RKO (cell line): ENCODE measurements at regions not wholly inside any gene's neighbourhood (a gene's known extent, or its start where the extent isn't known, plus 50 kb on each side); places are given as distances from the start of the nearest gene placed in this dataset.
"Not testable (repeated sequence)": the region's sequence is repeated elsewhere in the genome, so short reads cannot be mapped to it uniquely, and the experiment has no call there.

Experiments used
- DNase-seq: peaks from one replicate; pipeline ENCODE4 v3.0.0-alpha.2; 2016; ENCODE audit warnings: low spot score

DNA sequence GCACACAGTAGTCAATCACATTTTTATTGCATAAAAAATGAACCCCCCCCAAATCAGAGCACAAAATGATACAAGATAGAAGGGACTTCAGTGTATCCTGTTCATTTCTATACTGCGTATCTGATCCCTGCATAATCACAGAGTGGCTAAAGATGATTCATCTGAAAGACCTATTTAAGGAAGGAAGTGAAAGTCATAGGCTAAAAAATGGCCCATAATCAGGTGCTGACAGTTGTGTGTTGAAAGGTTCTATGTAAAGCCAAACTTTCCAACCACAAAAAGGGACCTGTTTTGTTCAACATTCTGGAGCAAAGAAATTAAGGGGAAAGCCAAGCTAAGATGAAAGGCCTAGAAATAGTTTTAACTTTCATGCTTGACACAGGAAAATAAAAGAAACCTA lies 147.8 kb upstream of the ATP2B1 start:
- peak; percentile 27 for DNase-seq

DNA sequence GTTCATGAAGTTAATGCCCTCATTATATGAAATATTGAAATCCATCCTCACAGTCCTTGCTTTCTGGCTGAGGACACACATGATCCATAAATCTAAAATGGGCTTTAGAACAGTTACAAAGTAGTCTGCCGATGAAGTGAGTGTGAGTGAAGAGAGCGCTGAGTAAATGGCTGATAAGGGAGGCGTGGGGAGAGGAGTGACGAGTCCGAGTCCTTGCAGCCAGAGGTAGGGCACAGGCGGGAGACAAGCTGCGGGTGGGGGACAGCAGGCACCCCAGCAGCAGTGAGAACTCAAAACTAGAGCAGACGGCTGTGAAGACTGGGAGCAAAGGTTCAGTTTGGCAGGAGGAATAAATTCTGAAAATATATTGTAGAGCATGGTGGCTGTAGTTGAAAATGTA lies 140.1 kb upstream of the ATP2B1 start:
- no peak for DNase-seq

DNA sequence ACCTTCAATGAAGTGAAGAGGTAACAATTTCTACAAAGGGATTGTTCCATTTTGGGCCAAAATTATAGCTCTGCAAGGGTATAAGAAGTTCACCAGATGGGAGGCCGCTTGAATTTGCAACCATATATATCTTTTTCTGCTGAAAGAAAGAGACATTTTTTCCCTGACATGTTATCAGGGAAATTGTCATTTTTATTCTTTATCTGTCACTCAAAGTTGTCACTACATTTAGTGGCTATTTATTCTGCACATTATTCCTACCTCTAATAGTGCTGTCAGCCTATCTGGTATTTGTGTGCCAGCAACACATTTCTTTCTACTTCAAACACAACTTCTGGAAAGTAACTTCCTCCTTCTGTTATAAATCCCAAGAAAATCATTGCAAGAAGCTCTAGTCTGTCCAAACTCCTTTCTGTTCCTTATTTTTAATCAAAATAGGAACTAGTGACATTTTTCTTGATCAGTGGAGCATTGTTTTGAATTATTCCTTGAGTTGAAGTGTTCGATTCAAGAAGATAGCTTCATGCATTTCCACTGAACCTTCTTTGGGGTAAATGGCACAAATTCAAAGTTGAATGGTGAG lies 137.9 kb upstream of the ATP2B1 start:
- DNase-seq = no peak

DNA sequence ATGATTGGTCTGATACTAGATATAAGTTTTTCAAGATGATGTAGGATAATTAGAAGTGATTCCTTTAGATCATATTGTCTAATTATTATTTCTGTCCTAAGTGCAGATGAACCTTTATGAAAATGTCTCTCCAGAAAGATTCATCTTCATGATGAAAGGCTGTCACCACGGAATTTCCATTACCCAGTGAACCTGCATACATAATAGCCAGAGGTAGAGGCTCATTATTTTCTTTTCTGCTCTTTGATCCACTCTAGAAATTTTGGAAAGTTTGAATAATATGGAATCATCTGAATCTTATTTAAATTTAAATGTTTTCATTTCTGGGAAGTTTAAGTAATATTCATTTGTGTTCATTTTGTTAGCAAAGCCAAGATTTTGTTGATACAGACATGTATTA lies 137.1 kb upstream of the ATP2B1 start:
- no peak for DNase-seq

DNA sequence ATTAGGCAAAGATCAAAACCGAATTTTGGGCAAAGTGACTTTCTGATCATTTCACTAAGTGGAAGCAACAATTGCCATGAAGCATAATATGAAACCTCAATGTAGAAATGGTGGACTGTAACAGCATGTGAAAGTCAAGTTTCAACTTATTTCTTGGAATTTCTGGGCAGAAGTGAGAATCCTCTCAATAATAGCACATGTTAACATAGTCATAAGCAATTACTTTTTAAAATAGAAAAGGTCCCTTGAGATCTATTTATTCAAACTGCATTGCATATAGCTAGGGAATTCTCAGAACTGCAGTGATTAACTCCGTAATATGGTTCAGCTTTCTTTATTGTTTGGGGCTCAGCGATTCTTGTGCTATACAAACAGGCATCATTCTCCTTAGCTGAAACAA lies 136.7 kb upstream of the ATP2B1 start:
- DNase-seq = no peak

DNA sequence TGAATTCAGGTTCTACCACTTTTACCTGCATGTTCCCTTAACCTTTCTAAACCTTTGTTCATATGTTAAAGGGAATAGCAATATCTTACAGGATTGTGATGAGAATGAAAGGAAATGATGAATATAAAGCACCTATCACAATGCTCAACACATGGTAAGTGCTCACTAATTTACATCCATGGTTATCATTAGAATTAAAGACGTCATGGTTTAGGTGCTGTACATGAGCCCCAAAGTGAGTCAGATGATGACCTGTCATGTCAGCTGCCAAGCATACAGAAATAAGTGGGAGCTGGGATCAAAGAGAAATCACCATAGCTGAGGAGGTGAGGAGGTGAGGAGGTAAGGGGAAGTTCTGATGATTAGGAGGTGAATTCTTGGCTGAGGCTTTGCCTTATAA lies 135.9 kb upstream of the ATP2B1 start:
- peak; percentile 35 for DNase-seq

DNA sequence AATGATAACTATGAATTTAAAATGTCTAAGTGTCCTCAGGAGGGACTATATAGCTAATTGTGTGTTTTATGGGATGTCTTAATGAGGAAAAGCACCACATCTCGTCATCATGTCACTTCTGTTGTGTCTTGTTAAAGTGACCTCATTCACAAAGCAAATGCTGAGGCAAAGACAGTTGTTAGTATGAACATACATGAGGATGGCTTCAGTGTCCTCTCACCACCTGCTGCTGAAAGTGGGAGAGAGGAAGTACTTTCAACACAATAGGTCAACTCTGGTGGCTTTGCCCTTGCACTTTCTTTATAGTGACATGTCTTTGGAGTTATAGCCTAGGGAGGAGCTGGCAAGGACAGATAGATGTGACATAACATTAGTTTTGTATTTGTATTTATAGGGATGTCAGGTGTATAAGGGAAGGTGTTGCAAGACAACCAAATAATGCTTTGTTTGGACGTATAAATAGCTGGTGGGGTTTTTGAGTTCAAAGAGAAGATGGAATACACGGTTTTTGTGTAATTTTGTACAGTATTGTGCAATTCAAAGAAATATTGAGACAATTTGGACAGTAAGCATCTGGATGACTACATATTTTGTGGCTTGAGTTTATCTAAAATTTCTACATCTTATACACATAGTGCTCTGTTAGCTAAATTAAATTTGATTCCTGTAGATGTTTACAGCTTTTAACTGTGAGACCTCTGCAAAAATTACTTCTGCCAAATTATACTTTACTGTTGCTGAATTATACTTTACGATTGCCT lies 131.7 kb upstream of the ATP2B1 start:
- no peak for DNase-seq

DNA sequence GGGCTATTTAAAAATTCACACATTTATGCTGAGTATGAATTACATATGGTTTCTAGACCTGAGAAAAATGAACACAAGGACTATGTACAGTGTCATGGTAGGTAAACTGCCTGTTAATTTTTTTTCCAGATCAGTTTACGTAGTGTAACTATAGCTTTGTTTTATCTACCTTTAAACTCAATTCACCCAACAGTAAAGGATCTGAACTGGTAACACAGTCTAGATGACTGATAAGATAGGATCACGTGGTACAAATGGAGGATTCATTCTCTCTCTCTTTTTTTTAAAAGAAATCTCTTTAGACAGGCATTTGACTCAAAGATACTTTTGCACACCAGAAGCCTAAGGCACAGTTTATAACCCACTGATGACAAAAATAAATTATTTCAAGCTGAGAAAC lies 130.8 kb upstream of the ATP2B1 start:
- no peak for DNase-seq

DNA sequence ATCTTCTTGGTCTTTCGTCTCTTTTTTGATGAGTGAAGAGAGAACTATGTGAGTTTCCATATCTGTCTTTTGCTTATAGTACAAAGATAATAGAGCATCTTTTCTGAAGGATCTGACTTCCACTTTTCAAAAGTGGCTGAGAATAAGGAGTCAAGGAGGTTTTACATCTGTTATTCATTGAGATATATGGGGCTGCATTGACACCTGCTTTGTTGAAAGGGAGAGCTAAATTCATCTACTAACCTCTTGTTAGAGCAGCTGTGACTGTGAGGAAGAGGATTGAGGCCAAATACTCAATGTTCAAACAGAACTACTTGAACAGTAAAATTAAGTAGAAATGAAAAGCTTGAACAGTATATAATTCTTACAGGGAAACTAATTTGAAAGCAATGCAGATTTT lies 130.2 kb upstream of the ATP2B1 start:
- DNase-seq = no peak

DNA sequence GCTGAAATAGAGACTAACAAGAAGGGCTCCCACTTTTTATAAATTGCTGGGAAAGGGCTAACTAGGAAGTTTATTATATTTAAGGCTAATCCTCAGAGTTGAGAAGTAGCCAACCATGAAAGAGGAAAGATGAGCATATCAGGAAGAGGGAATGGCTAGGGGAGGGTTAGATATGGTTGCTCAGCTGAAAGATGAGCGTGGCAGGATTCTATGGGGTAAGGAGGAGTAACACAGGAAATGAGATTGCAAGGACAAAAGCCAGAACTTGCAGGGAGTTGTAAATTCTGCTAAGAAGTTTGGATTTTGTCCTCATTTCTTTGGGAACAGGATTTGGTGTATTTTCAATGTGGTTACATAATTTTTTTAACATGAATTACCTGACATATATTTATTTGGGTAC lies 127.4 kb upstream of the ATP2B1 start:
- no peak for DNase-seq

DNA sequence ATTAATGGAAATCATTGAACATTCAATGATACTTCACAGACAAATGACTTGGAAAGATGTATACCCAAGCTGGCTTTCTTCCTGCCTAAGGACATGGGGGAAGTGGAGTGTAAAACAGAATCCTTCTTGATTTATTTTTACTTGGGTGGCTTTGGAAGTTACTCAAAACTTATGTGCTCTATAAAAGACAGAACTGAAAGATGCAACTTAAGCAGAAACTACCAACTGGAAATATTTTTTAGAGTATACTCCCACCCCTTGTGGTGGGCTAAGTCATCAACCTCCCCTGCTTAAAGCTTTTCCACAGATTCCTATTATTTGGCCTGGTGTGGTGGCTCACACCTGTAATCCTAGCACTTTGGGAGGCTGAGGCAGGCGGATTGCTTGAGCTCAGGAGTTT lies 126.0 kb upstream of the ATP2B1 start:
- no peak for DNase-seq

DNA sequence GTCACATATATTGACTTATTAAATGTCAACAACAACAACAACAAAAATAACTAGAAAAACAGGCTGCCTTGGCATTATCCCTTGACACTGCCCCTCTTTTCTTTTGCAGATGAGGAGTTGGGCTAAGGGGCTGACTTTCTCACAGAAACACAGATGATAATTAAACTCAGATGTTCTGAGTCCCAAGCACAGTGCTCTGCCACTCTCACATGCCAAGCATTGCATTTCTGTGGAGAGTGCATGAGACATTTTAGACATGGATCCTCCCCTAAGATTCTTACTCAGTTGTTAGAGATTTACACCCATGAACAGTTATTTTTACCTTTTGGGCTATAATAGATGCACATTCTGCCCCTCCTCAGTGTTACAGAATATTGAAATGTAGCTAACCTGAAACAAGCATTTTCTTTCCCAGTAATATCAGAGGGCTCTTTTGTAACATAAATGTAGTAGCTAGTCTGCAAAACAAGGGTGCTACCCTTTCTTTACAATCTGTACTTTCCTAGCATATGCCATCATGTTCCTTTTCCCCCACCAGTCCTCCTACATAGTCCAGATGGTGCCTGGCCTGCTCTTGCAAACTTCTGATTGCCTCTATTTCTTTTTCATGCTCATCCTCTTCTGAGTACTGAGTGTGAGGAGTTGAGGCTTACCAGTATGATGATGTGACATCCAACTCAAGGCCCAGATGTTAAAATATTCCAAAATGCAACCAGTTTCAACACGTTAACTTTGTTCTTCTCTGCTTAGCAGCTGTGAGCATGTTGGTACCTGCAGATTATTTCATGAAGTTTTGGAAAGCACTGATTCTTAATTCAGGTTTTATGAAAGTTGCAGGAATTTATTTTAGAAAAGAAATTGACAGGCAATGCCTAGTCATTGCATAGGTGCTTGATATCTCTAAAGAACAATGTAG lies 125.0 kb upstream of the ATP2B1 start:
- no peak for DNase-seq

DNA sequence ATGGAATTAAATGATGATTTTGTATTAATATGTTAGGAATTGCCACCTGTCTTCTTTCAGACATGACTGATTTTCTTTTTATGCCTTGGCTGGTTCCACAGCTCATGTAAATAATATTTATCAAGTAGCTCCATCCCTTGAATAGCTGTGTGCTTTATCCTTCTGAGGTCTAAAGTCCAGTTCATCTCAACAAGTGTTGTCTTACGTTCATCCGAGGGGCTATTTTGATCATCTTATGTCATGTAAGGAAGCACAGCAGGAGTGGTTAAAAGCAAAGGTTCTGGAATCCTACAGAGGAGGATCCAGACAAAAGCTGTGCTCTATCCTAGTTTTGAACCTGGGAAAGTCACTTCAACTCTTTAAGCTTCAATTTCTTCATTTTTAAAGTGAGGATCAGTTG lies 123.7 kb upstream of the ATP2B1 start:
- DNase-seq = no peak

DNA sequence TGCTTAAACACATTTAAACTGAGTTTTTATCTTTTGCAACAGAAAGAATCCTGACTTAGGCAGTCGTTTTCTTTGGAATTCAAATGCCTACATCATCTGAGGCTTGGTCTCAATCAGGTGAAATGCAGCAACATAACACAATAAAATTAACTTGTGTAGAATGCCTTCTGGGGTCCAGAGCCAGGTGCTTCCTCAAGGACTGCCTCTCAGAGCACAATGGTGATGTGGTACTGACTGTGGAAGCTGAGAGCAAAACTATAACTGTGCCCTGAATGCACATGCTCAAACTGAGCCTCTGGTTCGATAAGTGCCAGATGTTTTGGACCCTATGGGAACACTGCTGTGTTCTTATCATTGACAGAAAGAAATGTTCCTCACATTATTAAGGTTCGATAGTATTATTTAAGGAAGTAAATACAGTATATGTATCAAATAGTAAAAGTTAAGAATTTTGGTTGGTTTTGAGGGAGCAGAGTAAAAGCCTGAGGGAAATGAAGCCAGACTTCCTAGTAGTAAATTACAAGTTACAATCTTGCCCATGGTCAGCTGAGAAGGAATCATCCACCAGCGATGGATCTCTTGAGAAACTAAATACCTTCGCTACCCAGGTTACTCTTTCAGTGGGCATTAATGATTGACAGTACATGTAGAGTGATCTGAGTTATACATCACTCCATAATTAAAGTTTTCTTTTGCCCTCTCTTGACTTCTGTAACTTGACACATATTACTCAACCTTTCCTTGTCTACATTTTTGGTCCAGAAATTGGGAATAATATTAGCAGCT lies 122.9 kb upstream of the ATP2B1 start:
- DNase-seq = no peak

DNA sequence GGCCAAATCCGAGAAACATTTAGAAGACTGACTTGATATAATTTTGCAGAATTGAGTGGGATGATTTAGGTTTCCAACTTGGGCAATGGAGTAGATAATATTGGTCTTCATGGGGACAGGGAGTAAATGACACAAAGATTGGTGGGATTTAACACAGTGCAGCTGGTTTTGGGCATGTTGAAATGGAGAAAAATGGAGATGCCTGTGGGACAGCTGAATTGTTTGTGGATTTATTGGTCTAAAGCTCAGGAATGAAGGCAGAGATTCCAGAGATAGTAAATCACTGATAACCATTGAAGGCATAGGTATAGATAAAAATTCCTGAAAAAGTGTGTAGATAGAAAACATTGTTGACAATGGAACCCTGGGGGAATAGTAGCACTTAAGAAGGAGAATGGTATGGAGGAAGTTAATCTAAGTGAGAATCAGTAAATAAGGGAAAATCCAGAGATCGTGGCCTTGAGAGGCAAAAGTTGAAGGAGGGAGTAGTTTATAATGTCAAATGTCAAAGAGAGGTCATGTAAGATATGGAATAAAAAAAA lies 120.9 kb upstream of the ATP2B1 start:
- DNase-seq = no peak

DNA sequence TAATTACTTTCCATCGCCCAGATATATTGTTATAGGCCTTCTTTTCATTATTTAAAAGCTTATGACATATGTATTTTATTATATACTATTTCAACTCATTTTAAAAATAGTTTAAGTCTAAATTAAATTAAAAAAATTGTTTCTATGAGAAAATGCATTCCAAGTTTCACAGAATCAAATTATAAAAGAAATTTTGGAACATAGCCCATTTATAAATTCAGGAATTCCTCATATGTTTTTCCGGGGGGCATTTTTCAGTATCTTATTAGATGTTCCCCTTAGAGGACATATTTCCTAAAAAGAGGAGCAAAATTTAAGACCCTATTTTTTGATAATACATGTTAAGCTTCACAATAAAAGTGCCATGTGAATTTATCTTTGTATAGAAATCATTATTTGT lies 119.9 kb upstream of the ATP2B1 start:
- no peak for DNase-seq

DNA sequence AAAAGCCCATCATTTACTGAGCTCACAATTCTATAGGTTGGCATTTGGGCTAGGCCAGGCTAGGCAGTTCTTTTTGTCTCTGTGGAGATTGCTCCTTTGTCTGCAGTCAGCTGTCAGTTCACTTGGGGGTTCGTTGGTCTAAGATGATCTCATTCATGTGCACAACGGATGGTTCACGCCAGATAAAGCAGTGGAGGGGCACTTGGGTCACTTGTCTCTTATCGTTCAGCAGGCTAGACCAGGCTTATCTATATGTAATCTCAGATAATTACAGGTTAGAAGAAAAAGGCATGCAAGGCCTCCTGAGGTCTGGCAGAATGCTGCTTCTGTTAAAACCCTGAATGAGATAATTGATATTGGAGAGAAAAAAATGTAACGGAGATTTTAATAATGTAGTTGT lies 119.0 kb upstream of the ATP2B1 start:
- DNase-seq = no peak

DNA sequence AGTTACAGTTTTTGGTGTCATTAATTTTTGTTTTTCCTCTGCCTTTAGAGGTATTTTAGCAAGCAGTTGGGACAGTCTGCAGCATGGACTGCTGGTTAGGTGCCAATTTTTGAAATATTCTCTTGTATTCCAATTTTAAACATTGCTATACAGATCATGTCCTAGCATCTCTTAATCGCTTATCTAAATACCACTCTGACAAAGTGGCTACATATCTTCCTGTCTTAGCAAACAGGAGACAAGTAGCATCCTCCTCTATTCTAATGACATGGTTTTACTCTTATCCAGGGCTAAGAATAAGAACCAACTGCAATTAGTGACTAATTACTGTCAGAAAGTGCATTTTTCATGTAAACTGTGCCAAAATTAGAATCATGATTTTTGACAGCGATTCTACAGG lies 117.8 kb upstream of the ATP2B1 start:
- DNase-seq = no peak

DNA sequence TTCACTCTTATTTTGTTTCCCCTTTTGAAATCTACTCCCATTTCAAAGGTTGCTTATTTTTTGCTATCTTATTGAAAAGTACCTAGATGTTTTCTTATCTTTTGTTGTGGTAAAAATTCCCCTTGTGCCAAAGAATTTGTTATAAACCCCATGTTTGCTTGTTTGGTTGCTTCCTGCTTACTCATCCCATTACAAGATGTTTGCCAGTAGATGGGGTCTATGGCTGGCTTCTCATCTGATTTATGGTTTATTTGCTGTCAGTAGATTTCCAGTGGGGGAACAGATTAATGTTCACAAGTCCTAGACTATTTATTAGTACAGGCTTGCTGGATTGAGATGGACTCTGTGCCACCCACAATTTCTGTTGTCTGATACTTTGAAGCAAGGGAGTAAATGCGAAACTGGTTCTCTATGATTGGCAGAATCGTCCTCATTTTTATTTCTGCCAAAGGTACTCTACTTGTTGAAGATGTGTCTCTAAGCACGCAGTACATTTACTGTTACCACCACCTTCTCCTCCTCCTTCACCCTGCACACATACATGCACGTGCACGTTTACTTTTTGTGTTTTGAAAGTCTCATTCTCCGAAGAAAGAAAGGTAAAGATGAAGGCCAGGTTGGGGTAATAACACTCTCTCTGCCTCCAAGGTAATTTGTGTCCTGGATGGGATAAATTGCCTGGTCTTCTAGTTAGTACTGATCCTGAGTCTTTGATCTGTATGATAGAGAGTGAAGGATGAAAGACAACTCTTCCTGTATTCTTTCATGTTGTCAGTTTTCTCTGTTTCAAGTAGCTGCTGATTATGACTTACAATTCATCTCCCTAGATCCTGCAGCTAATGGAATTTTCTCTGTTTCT lies 117.2 kb upstream of the ATP2B1 start:
- DNase-seq = no peak

DNA sequence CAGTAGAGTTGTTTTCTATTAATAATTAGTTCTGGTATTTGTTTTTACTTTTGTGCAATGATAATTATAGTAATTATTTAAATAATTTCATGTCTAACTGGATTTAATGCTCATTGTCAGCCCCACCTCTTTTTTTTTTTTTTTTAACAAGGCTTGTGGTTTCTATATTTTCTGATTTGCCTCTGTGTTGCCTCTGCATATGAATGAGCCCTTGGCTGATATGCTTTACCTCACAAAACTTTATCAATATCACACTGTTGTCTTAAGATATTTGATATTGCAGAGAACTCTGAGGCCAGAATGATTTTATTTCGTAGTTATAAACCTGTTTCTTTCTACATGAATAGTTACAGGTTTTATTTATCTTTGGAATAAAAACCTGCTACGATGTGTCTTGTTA lies 116.2 kb upstream of the ATP2B1 start:
- DNase-seq = no peak

DNA sequence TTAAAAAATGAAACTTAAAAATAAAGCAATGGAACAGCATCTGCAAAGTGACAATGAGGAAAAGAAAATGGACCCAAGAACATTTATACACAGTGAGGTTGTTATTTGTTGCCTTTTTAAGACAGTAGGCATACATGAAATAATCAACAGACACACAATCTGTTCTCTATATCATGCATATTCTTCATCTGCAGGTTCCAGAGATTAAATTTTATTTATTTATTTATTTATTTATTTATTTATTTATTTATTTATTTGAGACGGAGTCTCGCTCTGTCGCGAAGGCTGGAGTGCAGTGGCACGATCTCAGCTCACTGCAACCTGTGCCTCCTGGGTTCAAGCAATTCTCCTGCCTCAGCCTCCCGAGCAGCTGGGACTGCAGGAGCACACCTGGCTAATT lies 114.4 kb upstream of the ATP2B1 start:
- DNase-seq = not testable (repeated sequence)
